Endothelial cell of umbilical vein (primary cell): ENCODE measurements at regions not wholly inside any gene's neighbourhood (a gene's known extent, or its start where the extent isn't known, plus 50 kb on each side); places are given as distances from the start of the nearest gene placed in this dataset.

Experiments used
- BruUV-seq: library from RNA; stranded (reverse); fragments of 400-500 nt; replicated peaks from 2 replicates; lab custom pipeline; 2021; lab: Mats Ljungman, UMichigan
- CTCF ChIA-PET: fragments of 300-600, 350-600 bp; sonication (Branson Sonifier 250); formaldehyde crosslinking; loops from one replicate; lab custom pipeline; 2021; ENCODE audit warnings: antibody characterized with exemption, inconsistent platforms; lab: Charles Lee
- POLR2A ChIA-PET: fragments of 300-600, 350-600 bp; sonication (Branson Sonifier 250); formaldehyde crosslinking; loops from one replicate; lab custom pipeline; 2021; ENCODE audit warnings: antibody characterized with exemption, inconsistent platforms; lab: Charles Lee
- DNase-seq: peaks from one replicate; pipeline ENCODE4 v3.0.0-alpha.2; 2011; ENCODE audit warnings: low read depth, low spot score
- FAIRE-seq: peaks from 2 replicates; lab custom pipeline; 2011; peaks lifted over from hg19 to GRCh38; lab: Jason Lieb, UNC
- H2AFZ ChIP-seq: 2 replicates; pipeline ENCODE4 v1.6.0; 2012; ENCODE audit warnings: low read depth, low read length, control low read depth, inconsistent platforms
- H3K27ac ChIP-seq: 2 replicates; pipeline ENCODE4 v1.5.1; 2011; ENCODE audit warnings: low read depth, mild to moderate bottlenecking, control low read depth, low read length, moderate library complexity; ENCODE audit not compliant: insufficient read depth
- H3K27me3 ChIP-seq, 2 experiments: 2 replicates each; pipeline versions ENCODE4 v1.6.0 to v1.6.1; 2011; ENCODE audit warnings: low read length in 2 of 2, mixed read lengths in 1 of 2; ENCODE audit not compliant: control insufficient read depth in 2 of 2, insufficient read depth in 2 of 2
- H3K36me3 ChIP-seq, 2 experiments: 2 replicates in 1 of 2; 3 replicates in 1 of 2; pipeline ENCODE4 v1.5.1; 2011; ENCODE audit warnings: low read length in 2 of 2, mild to moderate bottlenecking in 1 of 2, moderate library complexity in 1 of 2; ENCODE audit not compliant: control insufficient read depth in 2 of 2, insufficient read depth in 2 of 2; ENCODE audit errors: extremely low read depth in 1 of 2
- H3K4me1 ChIP-seq: 3 replicates; pipeline ENCODE4 v1.5.1; 2011; ENCODE audit warnings: mild to moderate bottlenecking, low read length; ENCODE audit not compliant: control insufficient read depth, insufficient read depth; ENCODE audit errors: extremely low read depth
- H3K4me2 ChIP-seq: 2 replicates; pipeline ENCODE4 v1.6.1; 2011; ENCODE audit warnings: low read length, control low read depth, mixed read lengths; ENCODE audit not compliant: insufficient read depth
- H3K4me3 ChIP-seq, 3 experiments: fragments of 200-600 bp in 1 of 3; sonication (generic), shearing (Covaris generic) in 1 of 3; replicated peaks in 1 of 3; 2 replicates each; pipeline ENCODE4 v1.5.1; 2011 to 2016; ENCODE audit warnings: control low read depth in 3 of 3, low read length in 3 of 3, mild to moderate bottlenecking in 2 of 3, inconsistent platforms in 1 of 3, low read depth in 1 of 3, moderate library complexity in 1 of 3; ENCODE audit not compliant: insufficient read depth in 1 of 3
- H3K79me2 ChIP-seq: 2 replicates; pipeline ENCODE4 v1.6.0; 2012; ENCODE audit warnings: low read length, inconsistent platforms; ENCODE audit not compliant: control insufficient read depth, insufficient read depth
- H3K9ac ChIP-seq: replicated peaks from 2 replicates; pipeline ENCODE3; 2011; ENCODE audit warnings: low read length, control low read depth; ENCODE audit not compliant: insufficient read depth; ENCODE audit errors: extremely low read depth
- H3K9me1 ChIP-seq: replicated peaks from 3 replicates; pipeline ENCODE4 v1.6.0; 2011; ENCODE audit warnings: mild to moderate bottlenecking, low read length; ENCODE audit not compliant: control insufficient read depth, insufficient read depth; ENCODE audit errors: extremely low read depth
- H3K9me3 ChIP-seq: replicated peaks from 2 replicates; pipeline ENCODE4 v1.5.1; 2012; ENCODE audit warnings: low read length, inconsistent platforms; ENCODE audit not compliant: control insufficient read depth, insufficient read depth
- H4K20me1 ChIP-seq: replicated peaks from 2 replicates; pipeline ENCODE3; 2011; ENCODE audit warnings: mild to moderate bottlenecking, low read length; ENCODE audit not compliant: control insufficient read depth, insufficient read depth; ENCODE audit errors: extremely low read depth
- CTCF ChIP-seq, 2 donors: IDR thresholded peaks; 1 replicate in 1 of 2; 2 replicates in 1 of 2; pipeline ENCODE4 v1.5.1; 2011; ENCODE audit warnings: low read length in 2 of 2, mild to moderate bottlenecking in 2 of 2, moderate library complexity in 2 of 2, control low read depth in 1 of 2, inconsistent platforms in 1 of 2, low read depth in 1 of 2; ENCODE audit not compliant: insufficient read depth in 1 of 2; ENCODE audit errors: extremely low read depth in 1 of 2
- EZH2 ChIP-seq: IDR thresholded peaks from 2 replicates; pipeline ENCODE4 v1.6.1; 2012; ENCODE audit warnings: borderline replicate concordance, low read depth, mild to moderate bottlenecking, moderate library complexity, low read length, inconsistent platforms; ENCODE audit not compliant: severe bottlenecking
- FOS ChIP-seq: IDR thresholded peaks from 2 replicates; pipeline ENCODE4 v1.6.1; 2011; ENCODE audit warnings: mild to moderate bottlenecking, low read length, moderate library complexity, borderline replicate concordance; ENCODE audit not compliant: insufficient read depth
- GATA2 ChIP-seq: IDR thresholded peaks from 2 replicates; pipeline ENCODE4 v1.7.0; 2011; ENCODE audit warnings: low read depth, mild to moderate bottlenecking, moderate library complexity, mixed read lengths, low read length; ENCODE audit not compliant: insufficient read length, insufficient read depth
- JUN ChIP-seq: IDR thresholded peaks from 2 replicates; pipeline ENCODE4 v1.6.1; 2011; ENCODE audit warnings: borderline replicate concordance, low read depth; ENCODE audit not compliant: insufficient read length, insufficient read depth
- MAX ChIP-seq: IDR thresholded peaks from 2 replicates; pipeline ENCODE4 v1.6.1; 2011; ENCODE audit not compliant: insufficient read depth, insufficient read length
- MYC ChIP-seq: IDR thresholded peaks from one replicate; pipeline ENCODE4 v1.6.1; 2011; ENCODE audit warnings: mild to moderate bottlenecking, low read depth, low read length
- POLR2A ChIP-seq: IDR thresholded peaks from 2 replicates; pipeline ENCODE4 v1.6.1; 2012; ENCODE audit warnings: low read depth, mild to moderate bottlenecking, control low read depth, low read length
- POLR2AphosphoS5 ChIP-seq: IDR thresholded peaks from 2 replicates; pipeline ENCODE4 v1.6.1; 2012; ENCODE audit warnings: low read depth, mild to moderate bottlenecking, control low read depth, low read length, moderate library complexity; ENCODE audit not compliant: insufficient read depth
- dilution Hi-C: fragments of 300-500 bp; cut with MboI; formaldehyde crosslinking; loops from one replicate; pipeline ENCODE4 v1.15.0; 2019; ENCODE audit warnings: low sequenced_read_pairs; ENCODE audit not compliant: extremely low pct_ligation_motif_present
- intact Hi-C: fragments of 100-400 bp; cut with micrococcal nuclease; formaldehyde crosslinking; loops from one replicate; pipeline ENCODE4 v1.10.0; 2022

GRCh38 chr5:97412959-97413358, 229.9 kb upstream of the RIOK2 start:
- TF ChIP-seq MYC (no peak), POLR2A (no peak), EZH2 (no peak), JUN (no peak), FOS (no peak), GATA2 (no peak), POLR2AphosphoS5 (no peak)
- intact Hi-C loops (no loop called here), dilution Hi-C loops (no loop called here)
- H2AFZ ChIP-seq, result no peak overlapping the region
- ChIA-PET CTCF (interaction anchor here (0.7 kb wide), 1 partner anchor 1637 kb away, joined by 3 read pairs; no protein-coding TSS in a partner anchor), POLR2A (no interaction called here)
- no peak overlapping the region for H3K4me2 ChIP-seq
- FAIRE-seq (no peak), DNase-seq (no peak)
- no TSS peak for BruUV-seq
- no peaks in the 10 kb centered on the region for H3K4me1 ChIP-seq
- H3K9ac ChIP-seq, result no peak overlapping the region
- no peak overlapping the region for H3K27ac ChIP-seq
- no peaks in the 10 kb centered on the region for H3K79me2 ChIP-seq
- no peaks in the 10 kb centered on the region for H3K9me1 ChIP-seq
- H3K9me3 ChIP-seq, result no peaks in the 10 kb centered on the region
- no peak overlapping the region for H3K4me3 ChIP-seq
- no peaks in the 10 kb centered on the region for H4K20me1 ChIP-seq
- no peaks in the 10 kb centered on the region for H3K27me3 ChIP-seq
- no peaks in the 10 kb centered on the region for H3K36me3 ChIP-seq

- POLR2A ChIA-PET, result no interaction called here
- H3K9me3 ChIP-seq, result no peaks in the 10 kb centered on the region
- FAIRE-seq (no peak), DNase-seq (no peak)
- no peaks in the 10 kb centered on the region for H3K27me3 ChIP-seq
- no peaks in the 10 kb centered on the region for H3K79me2 ChIP-seq
- no peak overlapping the region for H3K27ac ChIP-seq
- no peaks in the 10 kb centered on the region for H3K9me1 ChIP-seq
- TF ChIP-seq GATA2 (no peak), CTCF (IDR thresholded peaks at IDR 0.05; ENCODE audit: extremely low read depth in 1 of 2, insufficient read depth in 1 of 2, low read depth in 1 of 2, low read length in 2 of 2) (no peak), JUN (no peak), POLR2AphosphoS5 (no peak), FOS (no peak), EZH2 (no peak), POLR2A (no peak), MYC (no peak), MAX (no peak)
- intact Hi-C loops, result no loop called here
- H3K9ac ChIP-seq, result no peak overlapping the region
- H3K4me2 ChIP-seq, result no peak overlapping the region
- CTCF ChIA-PET, result interaction anchor here (0.7 to 0.9 kb wide), 3 partner anchors 10 to 187 kb away, joined by 3 read pairs; no protein-coding TSS in a partner anchor
- no peak overlapping the region for H3K4me3 ChIP-seq
- H3K4me1 ChIP-seq, result no peaks in the 10 kb centered on the region
- no peak overlapping the region for H2AFZ ChIP-seq
- BruUV-seq, result no TSS peak
- no peaks in the 10 kb centered on the region for H4K20me1 ChIP-seq
- dilution Hi-C loops, result no loop called here
- H3K36me3 ChIP-seq, result no peaks in the 10 kb centered on the region
Measured at GRCh38 chr5:97417986-97418385, 234.9 kb upstream of the RIOK2 start.
